ENCODE measurements at regions not wholly inside any gene's neighbourhood (a gene's known extent, or its start where the extent isn't known, plus 50 kb on each side); places are given as distances from the start of the nearest gene placed in this dataset.
"Not testable (repeated sequence)": the region's sequence is repeated elsewhere in the genome, so short reads cannot be mapped to it uniquely, and the experiment has no call there.

DNA sequence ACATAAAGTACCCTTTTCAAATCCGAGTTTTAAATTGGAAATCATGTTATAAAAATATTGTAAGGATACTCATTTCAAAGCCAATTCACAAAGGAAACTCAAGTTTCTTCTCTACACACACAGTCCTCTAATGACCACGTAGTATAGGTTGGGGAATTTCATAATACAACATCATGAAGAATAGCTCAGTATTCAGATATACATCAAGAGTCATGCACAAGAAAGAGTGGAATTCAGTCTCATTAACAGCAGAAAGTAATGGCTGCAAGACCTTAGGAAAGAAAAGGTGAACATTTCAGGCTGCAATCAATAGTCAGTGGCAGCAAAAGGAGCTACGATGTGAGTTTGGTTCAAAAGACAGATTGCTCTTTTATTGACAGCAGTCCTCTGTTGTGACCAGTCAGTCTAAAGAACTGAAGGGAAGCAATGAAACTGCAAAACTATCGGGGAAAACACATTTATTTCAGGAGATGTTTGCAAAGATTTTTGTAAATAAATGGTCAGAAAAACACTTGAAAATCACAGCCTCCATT is 317.2 kb downstream of the IPMK start:
- DNase-seq, result no peak

DNA sequence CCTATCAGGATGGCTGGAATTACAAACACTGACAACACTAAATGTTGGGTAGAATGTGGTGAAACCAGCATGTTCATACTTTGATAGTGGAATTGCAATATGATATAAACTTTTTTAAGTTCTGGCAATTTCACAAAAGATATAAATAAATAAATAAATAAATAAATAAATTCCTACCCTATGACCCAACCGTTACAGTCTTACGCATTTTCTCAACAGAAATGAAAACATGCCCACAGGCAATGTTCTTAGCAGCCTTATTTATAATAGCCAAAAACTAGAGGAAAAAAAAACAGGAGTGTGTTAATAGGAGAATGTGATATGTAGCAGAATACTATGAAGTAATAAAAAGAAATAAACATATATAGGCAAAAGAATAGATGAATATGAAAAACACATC is 318.9 kb downstream of the IPMK start:
- DNase-seq, result no peak

DNA sequence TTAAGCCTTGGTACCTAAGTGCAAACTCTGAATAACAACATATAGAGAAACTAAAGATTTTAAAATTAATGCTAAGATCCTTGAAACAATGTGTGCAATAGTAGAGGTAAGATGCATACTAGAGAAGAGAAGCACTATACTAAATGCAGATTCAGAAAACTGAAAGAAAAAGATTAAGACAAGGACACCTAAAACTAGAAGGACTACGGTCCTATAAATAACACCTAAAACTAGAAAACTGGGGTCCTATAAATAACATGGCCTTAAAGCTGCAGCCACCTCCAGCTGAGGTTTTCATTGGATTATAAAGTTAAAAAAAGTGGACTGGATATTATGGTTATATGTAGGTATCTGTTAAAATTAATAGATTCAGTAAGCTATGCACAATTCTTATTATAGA is 320.9 kb downstream of the IPMK start:
- no peak for DNase-seq

- DNase-seq, result no peak
Observed at GRCh38 chr10:57943701-57944100, 324.0 kb downstream of the IPMK start.

DNA sequence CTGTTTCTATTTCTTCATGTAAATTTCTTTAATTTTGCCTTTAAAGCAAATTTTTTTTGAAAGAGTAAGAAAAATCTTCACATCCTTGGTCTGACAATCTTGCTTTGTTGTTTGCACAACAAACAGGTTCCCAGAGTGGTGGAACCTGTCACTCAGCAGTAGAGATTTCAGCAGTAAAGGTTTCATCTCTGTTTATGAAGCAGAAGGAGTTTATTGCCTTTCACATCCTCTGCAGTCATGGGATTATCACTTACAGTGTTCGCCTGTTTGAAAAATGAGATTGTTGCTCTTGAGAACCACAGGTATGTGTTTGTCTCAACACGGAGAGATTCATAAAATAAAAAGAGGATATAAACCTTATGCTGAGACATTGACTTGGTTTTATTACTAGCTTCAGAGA is 342.6 kb downstream of the IPMK start:
- DNase-seq, result no peak

DNA sequence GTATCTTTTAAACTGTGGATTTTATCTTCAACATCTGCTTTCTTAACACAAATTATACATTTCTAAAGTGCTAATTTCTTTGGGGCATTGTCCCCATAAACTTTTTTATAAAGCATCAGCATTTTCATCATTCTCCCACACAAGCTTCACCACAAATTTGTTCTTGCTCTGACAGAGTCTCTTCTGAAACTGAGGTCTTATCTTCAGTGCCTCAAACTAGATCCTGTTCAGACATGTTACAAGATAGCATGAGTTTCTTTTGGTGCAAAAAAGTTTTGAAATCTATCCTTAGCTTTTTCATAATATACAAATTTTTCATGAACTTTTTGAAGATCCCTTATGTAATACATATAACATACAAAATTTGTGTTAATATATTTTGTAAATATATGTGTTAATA is 346.6 kb downstream of the IPMK start:
- no peak for DNase-seq

DNA sequence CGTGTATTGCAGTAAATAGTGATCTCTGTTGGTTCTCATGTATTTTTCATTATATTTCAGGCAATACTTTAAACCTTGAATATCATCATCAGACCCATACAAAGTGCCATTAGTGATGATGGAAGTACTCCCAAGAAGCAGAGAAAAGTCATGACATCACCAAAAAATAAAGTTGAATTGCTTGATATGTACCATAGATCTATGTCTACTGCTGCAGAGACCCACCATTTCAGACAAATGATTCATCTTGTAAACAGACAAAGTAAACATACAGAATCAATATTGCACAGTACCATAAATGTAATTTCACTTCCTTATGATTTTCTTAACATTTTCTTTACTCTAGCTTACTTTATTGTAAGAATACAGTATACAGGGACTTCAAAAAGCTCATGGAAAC is 347.8 kb downstream of the IPMK start:
- DNase-seq, result no peak

DNA sequence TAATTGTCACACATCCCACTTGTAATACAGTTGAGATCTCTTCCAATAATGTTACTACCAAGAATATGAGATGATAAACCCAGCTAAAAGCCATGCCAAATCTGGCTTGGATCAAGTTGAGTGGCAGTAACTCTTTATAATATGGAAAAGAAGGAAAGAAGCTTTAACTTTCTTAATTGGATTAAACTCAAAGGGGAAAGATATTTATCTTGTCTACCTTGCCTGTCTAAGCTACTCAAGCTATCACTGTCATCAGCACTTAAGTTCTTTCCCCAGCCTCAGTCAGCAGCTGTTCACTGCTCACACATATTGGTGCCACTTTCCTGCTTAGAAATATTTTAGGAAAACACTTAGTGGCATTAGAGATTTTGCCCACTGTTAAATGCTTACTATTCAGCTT is 350.7 kb downstream of the IPMK start:
- no peak for DNase-seq

GRCh38 chr10:57905861-57906260 is 361.8 kb downstream of the IPMK start:
- no peak for DNase-seq

- no peak for DNase-seq
Observed at GRCh38 chr10:57905010-57905409, 362.7 kb downstream of the IPMK start.

- no peak for DNase-seq
Observed at GRCh38 chr10:57898231-57898630, 369.5 kb downstream of the IPMK start.

DNA sequence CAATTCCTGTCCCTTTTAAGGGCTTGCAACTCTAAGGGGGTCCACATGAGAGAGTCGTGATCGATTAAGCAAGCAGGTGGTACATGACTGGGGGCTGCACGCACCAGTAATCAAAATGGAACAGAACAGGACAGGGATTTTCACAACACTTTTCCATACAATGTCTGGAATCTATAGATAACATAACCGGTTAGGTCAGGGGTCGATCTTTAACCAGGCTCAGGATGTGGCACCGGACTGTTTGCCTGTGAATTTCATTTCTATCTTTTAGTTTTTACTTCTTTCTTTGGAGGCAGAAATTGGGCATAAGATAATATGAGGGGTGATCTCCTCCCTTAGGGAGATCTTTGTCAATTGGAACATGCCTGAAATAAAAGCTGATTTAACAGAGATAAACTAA is 370.1 kb downstream of the IPMK start:
- no peak for DNase-seq

- no peak for DNase-seq
Observed at GRCh38 chr10:57894361-57894760, 373.3 kb downstream of the IPMK start.

DNA sequence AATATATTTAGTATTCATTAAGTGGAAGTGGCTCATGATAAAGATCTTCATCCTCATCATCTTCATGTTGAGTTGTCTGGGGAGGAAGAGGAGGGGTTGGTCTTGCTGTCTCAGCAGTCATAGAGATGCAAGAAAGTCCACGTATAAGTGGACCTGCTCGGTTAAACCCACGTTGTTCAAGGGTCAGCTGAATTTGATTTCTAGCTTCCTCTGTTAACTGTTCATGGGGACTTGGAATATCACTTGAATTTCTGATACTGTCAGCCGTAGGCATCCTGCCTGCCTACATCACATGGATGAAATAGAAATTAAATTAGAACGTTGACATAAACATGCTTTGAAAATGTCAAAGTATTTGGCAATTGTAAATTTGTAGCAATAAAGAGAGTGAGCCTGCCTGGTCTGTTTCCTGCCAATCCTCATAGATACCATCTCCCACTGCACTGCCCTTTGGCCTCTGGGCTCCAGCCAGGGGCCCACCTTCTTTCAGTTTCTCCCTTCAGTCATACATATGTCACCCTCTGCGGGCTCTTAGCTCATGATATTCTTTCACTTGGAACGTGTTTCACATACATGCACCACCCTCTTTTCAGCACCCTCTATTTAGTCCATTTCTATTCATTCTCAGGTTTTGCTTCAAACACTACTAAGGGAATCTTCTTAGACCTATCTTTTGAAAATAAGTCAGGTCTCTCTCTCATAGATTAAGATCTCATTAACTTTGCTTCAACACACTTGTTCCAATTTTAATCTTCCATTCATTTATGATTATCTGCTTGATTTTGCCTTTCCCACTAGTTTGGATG is 376.3 kb downstream of the IPMK start:
- no peak for DNase-seq

GRCh38 chr10:57890691-57891090 is 377.0 kb downstream of the IPMK start:
- no peak for DNase-seq

GRCh38 chr10:57885618-57885968 is 382.1 kb downstream of the IPMK start:
- not testable (repeated sequence) for DNase-seq

- DNase-seq, result no peak
Observed at GRCh38 chr10:57884965-57885617, 382.6 kb downstream of the IPMK start.

DNA sequence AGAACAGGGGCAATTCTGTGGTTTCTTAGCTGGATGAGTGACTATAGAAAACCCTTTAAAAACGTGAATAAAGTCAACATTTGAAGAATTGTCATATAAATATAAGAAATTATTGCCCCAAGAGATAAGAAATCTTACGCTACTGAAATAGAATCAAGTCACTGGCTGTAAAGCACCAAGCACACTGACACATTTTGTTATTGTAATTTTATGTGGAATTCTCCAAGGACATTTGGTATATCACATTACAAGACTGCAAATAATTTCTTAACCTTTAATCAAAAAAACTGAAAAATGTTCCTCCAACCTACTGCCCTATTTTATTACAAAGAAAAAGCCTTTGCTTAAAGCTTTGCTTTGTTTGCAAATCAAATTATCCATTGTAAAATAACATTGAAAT is 383.3 kb downstream of the IPMK start:
- no peak for DNase-seq

DNA sequence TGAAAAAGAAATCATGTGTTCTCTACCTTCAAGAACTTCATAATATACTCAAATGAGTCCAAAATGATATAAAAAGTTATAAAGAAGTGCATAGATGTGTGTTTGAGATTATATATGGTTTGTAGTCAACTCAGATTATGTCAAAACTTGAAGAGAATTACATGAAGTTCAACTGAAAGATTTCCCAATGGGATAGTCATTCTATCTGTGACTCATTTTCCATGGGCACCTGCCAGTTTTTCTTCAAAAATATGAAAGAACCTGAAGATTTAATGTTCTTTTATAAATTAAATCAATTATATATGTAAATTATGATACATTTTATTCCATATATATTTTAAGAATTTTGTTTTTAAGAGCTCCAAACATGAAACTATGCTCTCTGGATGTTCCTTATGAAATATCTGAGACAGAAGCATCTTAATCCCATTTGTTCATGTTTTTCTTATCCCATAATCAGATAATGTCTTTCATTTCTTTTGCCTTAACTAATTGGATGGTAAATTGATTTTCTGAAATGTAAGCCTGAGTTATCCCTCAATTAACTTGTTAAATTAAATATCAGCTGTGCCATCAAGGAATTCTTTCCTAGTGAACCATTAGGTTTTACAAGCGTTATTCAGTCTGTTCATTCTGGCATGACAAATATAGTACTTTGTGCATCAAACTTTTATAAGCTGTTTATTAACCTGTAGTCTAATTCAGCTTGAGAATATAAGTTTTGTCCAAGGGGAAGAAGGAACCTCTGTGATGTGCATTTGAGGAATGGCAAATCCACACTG is 387.1 kb downstream of the IPMK start:
- DNase-seq, result no peak

DNA sequence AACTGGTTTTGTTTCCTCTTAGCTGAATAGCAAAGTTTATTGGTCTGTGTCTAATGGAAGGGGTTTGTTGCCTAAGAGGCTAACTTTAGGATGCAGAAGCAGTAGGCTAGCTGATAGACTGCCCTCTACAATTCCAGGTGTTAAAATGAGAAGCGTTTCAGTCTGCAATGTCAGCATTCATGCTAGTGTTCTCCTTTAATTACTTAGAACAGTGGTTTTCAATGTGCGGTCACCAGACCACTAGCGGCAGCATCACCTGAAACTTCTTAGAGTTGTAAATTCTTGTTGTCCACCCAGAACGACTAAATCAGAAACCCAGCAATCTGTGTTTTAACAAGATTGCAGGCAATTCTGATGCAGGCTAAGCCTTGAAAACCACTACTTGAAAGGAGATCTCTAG is 392.9 kb downstream of the IPMK start:
- no peak for DNase-seq

DNA sequence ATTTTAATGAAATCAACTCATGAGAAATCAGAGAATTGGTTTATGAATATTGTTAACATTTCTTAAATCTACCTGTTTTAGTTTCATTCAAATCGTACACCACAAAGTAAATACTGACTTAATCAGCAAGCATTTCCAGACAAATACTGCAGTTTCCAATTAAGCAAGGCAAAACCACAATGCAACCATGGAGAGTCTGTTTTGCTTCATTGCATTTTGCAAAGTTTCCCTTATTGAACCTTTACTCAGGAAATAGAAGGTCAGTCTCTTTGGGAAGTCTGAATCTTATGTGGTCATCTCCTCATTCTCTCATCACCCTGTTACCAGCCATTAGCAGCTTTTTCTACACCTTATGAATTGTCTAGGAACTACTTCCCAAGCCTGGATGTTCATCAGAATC is 400.5 kb downstream of the IPMK start:
- no peak for DNase-seq

- DNase-seq, result no peak
Observed at GRCh38 chr10:57864765-57865680, 402.7 kb downstream of the IPMK start.
